ENCODE measurements at regions not wholly inside any gene's neighbourhood (a gene's known extent, or its start where the extent isn't known, plus 50 kb on each side); places are given as distances from the start of the nearest gene placed in this dataset.
"Not testable (repeated sequence)": the region's sequence is repeated elsewhere in the genome, so short reads cannot be mapped to it uniquely, and the experiment has no call there.

GRCh38 chr17:70961341-70961740 lies 792.0 kb downstream of the KCNJ2 start:
- no peak for DNase-seq

DNA sequence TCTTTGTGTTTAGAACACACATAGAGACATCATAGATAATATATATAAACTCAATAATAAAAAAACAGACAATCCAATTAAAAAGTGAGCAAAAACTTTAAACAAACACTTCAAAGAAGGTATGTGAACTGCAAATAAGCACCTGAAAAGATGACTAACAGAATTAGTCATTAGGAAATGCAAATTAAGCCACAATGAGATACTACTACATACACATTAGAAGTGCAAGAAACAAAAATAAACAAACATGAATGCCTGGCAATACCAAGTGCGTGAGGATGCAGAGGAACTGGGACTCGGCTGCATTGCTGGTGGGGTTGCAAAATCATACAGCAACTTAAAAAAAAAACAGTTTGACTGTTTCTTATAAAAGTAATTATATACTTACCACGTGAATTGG lies 799.0 kb downstream of the KCNJ2 start:
- DNase-seq = no peak

DNA sequence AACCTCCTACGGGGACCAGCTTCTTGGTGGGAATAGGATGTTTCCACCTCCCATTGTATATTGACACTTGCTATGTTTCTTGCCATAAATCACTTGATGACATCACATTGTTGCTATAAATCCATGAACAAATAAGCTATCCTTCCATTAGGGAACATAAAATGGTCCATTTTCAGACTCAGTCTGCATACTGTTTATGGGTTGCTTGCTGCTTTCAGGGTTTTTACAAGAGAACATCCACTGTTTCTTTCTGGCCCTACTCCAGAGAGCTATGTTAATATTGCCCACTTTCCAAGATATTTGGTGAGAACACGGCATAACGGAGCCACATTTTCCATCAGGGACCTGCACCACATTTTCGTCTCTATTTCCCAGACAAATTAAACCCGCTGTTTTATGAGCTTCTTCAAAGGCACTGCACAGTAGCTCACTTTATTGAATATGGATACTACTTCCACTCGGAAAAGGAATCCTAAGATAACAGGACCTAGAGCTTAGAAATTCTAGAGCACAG lies 800.2 kb downstream of the KCNJ2 start:
- DNase-seq = no peak

GRCh38 chr17:70976447-70976846 lies 807.1 kb downstream of the KCNJ2 start:
- DNase-seq = no peak

DNA sequence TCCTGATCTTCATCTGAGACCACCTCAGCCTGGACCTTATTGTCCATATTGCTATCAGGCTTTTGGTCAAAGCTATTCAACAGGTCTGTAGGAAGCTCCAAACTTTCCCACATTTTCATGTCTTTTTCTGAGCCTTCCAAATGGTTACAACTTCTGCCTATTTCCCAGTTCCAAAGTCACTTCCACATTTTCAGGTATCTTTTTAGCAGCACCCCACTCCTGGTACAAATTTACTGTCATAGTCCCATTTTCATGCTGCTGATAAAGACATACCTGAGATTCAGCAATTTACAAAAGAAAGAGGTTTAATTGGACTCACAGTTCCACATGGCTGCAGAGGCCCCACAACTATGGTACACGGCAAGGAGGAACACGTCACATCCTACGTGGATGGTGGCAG lies 815.5 kb downstream of the KCNJ2 start:
- DNase-seq = no peak

GRCh38 chr17:70987867-70988340 lies 818.6 kb downstream of the KCNJ2 start:
- no peak for DNase-seq

- DNase-seq = no peak
Measured at GRCh38 chr17:70988622-70989021, 819.3 kb downstream of the KCNJ2 start.

GRCh38 chr17:70989280-70989679 lies 819.9 kb downstream of the KCNJ2 start:
- no peak for DNase-seq

DNA sequence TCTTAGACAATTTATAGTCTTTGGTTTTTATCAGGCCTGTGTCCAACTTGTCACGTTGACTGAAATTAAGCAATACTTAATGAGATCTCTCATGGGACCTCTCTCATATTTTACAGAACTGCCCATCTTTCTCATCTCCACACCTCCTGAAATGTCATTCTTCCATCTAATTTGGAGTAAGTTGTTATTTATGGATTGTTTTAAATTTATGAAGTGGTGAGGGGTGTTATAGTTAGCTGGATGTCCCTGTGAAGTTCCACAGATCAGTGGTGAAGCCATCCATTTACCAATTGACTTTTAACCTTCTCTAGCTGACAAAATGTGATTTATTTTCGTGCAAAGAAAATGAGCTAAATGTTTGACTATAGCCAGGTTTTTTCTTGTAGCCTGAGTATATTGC lies 824.9 kb downstream of the KCNJ2 start:
- no peak for DNase-seq

GRCh38 chr17:70995997-70996396 lies 826.7 kb downstream of the KCNJ2 start:
- DNase-seq = no peak

DNA sequence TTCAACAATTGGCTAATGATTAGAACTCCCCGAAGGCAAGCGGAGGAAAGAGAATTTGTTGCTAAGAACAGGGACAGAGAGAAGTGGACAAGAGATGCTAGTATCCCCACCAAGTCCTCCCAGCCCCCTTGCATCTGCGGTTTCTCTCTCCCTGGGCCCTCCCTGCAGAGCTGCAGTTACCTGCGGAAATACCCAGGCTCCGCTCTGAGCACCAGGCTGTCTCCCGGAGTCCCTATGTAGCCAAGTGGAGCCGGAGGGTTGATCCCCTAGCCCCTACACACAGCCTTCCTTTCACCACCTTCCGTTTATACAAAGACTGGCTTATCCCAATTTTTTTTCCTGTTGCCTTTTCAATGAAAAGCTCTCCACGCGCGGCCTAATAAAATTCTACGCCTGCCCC lies 834.4 kb downstream of the KCNJ2 start:
- DNase-seq = no peak

DNA sequence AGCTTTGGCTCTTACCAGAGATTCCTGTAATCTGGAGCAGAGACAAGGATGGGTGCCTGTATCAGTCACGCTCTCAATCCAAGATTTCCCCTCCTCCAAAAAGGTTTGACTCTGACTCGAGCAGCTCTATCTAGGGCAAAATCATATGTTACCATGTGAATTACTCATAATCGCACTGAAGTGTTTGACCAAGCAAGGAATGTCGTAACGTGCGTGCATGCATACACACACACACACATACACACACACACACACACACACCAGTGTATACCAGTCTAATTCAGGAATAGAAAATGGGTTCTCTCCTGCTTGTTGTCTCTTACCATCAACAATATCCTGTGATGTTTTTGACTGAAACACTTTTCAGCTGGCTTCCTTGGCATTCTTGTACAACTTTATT lies 835.1 kb downstream of the KCNJ2 start:
- DNase-seq = no peak

DNA sequence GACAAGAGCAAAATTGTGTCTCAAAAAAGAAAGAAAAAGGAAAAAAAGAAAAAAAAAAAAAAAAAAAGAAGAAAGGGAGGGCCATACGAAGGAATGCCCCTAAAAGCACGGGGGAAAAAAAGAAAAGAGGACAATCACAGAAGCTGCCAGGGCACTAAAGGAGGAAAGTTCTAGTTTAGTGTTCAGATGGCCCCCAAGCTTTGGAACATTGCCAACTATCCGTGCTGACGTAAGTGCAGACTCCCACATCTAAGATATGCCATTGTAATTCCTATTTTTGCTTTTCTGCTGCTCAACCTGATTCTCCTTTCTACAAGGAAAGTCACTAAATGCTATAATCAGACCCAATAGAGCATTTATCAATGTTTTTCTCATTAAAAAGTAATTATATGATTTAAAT lies 842.1 kb downstream of the KCNJ2 start:
- DNase-seq = no peak

- no peak for DNase-seq
Measured at GRCh38 chr17:71019699-71020098, 850.4 kb downstream of the KCNJ2 start.

GRCh38 chr17:71022758-71023157 lies 853.4 kb downstream of the KCNJ2 start:
- DNase-seq = no peak

GRCh38 chr17:71023249-71024030 lies 854.1 kb downstream of the KCNJ2 start:
- DNase-seq = peak; percentile 44

- no peak for DNase-seq
Measured at GRCh38 chr17:71024172-71024571, 854.8 kb downstream of the KCNJ2 start.

DNA sequence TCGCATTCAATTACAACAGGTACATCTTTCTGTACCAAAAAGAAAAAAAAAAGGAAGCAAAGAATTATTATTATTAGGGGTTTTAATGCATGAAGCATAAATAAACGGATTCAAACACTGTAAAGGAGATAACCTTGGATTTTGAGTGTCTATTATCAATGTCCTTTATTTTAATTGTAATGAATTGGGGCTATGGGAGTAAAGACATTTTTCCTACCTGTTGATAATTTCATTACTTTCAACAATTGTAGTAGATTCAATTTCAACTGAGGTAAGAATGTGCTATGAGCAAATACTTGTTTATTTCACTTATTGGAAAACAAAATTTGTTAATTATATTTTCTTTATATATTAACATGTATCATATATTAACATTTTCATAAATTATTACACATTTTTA lies 855.6 kb downstream of the KCNJ2 start:
- DNase-seq = no peak

DNA sequence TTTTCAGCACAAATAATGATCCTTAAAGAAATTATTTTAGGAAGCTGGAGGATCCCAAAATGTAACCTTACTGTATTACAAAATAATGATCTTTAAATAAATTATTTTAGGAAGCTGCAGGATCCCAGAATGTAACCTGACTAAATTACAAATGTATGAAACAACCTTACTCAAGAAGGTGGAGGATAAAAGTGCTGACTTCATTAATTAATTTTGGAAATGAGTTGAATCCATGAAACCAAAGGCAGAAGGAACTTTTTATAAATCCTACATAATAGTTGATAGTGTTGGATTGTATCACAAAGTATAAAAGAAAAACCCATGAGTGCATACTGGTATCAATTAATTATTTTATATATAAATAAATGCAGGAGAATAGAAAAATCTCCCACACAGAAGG lies 859.9 kb downstream of the KCNJ2 start:
- no peak for DNase-seq

DNA sequence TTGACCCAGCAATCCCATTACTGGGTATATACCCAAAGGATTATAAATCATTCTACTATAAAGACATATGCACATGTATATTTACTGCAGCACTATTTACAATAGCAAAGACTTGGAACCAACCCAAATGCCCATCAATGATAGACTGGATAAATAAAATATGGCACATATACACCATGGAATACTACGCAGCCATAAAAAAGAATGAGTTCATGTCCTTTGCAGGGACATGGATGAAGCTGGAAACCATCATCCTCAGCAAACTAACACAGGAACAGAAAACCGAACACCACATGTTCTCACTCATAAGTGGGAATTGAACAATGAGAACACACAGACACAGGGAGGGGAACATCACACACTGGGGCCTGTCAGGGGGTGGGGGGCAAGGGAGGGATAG lies 862.0 kb downstream of the KCNJ2 start:
- DNase-seq = not testable (repeated sequence)

DNA sequence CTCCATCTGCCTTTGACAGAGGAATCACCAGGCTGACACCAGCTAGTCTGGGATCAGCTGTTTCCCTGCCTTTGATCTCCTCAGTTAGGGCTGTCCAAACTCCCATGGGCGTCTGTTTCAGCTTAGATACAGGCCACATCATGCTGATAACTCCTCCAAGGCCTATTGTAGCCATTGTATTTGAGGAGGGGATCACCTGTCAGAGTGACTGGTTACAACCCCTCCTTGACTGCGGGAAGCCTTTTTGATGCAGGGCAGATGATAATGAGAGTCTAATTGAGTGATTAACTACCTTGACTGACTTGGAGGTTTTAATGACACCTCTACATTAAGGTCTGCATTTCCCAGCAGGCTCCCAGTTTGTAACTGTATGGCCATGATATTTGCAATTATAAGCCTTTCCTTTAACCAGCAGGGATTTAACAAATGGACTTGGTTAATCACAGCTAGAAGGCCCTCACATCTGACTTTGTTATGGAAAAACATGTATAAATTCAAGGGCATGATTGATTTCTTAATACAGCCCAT lies 863.5 kb downstream of the KCNJ2 start:
- DNase-seq = no peak

DNA sequence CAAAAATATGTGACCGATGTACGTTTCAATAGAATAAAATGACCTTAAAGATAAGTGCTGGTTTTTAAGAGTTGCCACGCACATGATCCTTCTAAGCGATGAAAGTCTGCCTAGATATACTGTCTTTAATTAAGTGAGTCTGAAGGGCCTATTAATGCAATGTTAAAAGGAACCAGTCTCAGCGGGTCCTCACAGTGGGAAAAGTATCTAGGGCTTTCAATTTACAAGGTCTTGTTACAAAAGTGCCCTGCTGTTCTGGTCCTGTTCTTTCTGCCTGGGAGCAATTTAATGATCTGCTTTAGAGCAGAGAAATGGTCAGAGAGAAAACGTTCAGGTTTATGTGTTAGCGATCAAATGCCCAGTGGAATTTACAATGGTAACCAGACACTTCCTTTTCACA lies 864.0 kb downstream of the KCNJ2 start:
- no peak for DNase-seq

- no peak for DNase-seq
Measured at GRCh38 chr17:71035226-71035625, 865.9 kb downstream of the KCNJ2 start.

DNA sequence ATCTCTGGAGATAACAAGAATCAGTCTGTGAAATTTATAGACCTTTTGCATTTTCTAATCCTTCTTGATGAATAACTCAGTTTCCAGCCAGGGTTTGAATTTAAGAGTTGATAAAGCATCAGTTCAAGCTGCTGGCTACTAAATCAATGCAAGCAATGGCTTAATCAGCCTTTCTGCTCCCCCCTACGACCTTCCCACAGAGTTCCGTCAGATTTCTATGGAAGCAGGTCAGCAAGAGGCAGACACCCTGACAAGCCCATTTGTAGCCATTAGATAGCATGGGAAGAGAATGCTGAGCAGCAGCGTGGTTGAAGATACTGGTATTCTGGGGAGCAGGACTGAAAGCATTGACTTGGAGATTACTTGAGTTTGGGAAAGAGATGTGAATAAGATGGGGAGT lies 868.1 kb downstream of the KCNJ2 start:
- DNase-seq = no peak

- no peak for DNase-seq
Measured at GRCh38 chr17:71039391-71039790, 870.1 kb downstream of the KCNJ2 start.
